Tongue (tissue), 1 donor: ENCODE measurements at regions not wholly inside any gene's neighbourhood (a gene's known extent, or its start where the extent isn't known, plus 50 kb on each side); places are given as distances from the start of the nearest gene placed in this dataset.
"Not testable (repeated sequence)": the region's sequence is repeated elsewhere in the genome, so short reads cannot be mapped to it uniquely, and the experiment has no call there.

ENCODE experiments used
- DNase-seq: peaks from one replicate; pipeline ENCODE4 v3.0.0-alpha.2; 2015

DNA sequence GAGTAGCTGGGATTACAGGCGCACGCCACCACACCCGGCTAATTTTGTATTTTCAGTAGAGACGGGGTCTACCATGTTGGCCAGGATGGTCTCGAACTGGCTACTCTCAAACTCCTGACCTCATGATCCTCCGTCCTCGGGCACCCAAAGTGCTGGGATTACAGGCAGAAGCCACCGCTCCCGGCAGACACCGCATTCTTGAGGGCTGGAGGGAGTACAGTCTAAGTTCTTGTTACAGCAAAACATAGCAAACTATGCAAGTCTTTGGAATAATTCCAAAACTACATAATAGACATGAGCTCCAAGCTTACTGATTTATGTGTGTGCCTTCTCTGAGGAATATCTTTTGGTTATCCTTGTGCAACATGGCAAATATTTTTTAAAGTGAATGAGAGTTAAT is 299.1 kb upstream of the ZNF658 start:
- peak; percentile 1 for DNase-seq

DNA sequence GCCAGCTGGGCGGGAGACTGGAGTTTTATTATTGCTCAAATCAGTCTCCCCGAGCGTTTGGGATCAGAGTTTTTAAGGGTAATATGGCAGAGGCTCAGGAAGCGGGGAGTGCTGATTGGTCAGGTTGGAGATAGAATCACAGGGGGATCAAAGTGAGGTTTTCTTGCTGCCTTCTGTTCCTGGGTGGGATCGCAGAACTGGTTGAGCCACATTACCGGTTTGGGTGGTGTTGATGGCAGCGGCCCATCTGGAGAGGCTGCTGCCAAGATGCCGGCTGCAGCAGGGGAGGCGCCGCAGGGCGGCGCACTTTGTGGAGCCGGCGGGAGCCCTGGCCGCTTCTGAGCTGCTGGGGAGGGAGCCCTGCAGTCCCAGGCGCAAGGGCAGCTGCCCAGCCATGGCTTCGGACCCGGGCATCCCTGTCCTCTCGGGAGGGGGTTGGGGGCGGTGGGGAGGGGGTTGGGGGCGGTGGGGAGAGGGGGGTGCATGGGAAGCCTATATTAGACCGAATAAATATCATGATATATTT is 268.9 kb upstream of the ZNF658 start:
- not testable (repeated sequence) for DNase-seq

GRCh38 chr9:66647675-66648074 is 252.8 kb upstream of the ZNF658 start:
- not testable (repeated sequence) for DNase-seq

- not testable (repeated sequence) for DNase-seq
Measured at GRCh38 chr9:66690242-66690641, 210.3 kb upstream of the ZNF658 start.

- DNase-seq, result not testable (repeated sequence)
Measured at GRCh38 chr9:66695561-66696240, 204.8 kb upstream of the ZNF658 start.

DNA sequence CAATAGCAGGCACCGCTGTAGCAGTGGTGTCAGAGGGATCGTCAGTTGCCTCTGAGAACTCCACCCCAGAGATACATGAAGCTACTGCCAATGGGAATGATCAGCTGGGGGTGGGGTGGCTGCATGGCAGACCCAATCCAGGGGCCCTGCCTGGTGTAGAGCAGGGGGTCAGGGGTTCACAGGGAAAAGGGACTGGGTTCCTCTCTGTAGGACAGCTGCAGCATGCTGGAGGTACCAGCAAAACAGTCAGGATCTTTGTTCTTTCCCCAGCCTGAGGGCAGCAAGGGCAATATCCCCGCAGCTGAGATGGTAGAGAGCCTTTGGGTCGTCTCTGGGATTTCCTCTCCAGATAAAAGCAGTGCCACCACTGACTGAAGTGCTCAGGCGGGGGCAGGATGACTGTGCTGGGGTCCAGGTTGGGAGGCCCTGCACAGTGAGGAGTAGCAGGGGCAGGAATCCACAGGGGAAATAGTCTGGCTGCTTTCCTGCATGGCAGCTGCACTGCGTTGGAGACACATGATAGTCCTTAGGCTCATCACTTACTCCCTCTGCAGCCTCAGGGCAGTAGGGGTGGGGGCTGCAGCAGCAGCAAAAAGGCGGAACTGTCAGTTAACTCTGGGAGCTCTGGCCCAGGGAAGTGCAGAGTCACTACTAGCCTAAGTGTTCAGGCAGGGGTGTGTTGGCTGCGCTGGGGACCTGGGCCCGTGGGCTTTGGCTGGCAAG is 203.0 kb upstream of the ZNF658 start:
- DNase-seq, result peak; percentile 0

DNA sequence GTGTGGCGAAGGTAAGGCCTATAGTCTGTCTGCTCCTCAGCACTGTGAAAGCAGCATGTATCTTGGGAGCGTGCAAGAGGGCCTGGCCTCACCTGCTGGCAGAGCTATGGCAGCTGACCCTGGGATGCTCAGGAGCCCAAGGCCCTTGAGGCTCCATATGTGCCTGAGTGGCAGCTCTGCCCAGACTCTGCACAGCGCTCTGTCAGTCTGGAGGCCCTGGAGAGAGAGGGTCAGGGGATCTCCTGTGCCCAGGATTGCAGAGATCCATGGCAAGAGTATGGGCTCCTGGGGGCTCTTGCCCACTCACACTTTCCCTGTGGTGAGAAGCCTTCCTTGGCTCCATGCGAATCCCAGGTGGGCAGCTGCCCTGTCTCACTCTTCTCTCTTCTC is 202.5 kb upstream of the ZNF658 start:
- DNase-seq, result not testable (repeated sequence)

DNA sequence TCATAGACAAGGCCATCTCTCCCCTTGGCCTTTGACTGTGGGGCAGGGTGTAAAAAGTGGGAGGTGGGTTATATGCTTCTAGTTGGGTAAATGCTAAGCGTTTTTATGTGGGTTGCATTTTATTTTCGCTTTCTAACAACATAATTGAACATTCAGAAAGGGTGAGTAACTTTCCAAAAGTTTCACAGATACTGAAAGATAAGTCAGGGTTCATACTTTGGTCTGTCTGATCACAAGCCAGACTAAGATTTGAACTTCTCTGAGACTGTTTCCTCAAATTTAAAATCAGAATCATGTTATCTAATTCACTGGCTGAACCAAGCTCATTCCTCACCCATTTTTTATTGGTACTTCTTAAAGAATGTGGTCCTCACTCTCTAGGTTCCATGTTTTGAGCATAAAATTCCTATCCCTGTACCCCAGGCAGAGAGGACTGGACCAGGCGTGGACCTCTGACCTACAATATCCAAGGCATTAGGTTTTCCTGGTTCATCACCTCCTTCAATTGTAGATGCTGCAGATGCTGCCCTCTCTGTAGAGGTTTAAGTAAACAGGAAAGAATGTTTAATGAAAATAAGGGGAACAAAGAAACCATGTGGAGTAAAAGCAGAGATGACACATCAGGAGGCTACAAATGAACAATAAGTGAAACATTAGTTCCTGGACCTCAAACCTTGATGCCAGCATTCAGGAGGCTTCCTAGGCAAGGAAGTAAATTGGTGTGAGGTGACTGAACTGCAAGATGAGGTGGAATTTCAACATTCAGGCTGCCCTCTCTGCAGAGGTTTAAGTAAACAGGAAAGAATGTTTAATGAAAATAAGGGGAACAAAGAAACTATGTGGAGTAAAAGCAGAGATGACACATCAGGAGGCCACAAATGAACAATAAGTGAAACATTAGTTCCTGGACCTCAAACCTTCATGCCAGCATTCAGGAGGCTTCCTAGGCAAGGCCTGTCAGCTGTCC is 198.8 kb upstream of the ZNF658 start:
- DNase-seq, result not testable (repeated sequence)

DNA sequence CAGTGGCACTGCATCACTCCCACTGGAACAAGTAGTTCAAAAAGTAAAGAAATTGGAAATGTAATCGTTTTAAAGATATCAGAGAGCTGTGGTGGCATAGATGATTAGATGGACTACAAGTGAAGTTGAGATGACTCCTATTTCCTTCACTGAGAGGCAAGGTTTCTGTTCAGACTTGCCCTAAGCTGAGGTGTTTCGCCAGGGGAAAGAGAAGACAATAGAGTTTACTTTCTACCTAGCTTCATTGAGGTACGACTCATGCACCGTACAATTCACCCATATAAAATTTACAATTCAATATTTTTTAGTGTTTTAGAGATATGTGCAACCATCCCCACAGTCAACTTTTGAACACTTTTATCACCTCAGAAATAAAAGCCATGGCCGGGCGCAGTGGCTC is 189.0 kb upstream of the ZNF658 start:
- not testable (repeated sequence) for DNase-seq

- DNase-seq, result not testable (repeated sequence)
Measured at GRCh38 chr9:66712870-66713269, 187.7 kb upstream of the ZNF658 start.

DNA sequence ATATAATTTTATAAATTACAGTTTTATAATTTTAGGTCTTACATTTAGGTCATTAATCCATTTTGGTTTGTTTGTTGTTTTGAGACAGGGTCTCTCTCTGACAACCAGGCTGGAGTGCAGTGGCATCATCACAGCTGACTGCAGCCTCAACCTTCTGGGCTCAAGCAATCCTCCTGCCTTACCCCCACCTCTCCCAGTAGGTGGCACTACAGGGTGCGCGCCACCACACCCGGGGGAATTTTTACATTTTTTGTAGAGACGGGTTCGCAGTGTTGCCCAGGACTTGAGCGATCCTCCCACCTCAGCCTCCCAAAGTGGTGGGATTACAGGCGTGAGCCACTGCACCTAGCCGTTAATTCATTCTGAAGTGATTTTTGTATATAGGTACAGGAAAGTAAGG is 187.0 kb upstream of the ZNF658 start:
- not testable (repeated sequence) for DNase-seq

DNA sequence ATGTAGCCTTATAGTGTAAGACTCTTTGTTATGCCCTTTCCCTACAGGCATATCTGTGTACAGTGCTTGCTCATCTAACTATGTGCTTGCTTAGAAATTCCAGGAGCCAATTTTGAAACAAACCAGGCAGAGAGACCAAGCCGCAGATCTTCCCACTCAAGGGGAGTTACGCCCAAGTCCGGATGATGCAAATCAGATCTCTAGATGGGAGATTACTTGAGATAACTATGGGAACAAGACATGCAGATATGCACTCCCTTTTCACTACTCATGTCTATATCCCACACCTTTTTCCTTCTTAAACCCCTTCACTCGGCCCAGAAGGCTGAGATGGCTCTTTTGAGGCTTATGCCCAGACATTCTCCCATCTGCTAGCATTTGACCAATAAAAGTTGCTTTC is 179.7 kb upstream of the ZNF658 start:
- DNase-seq, result not testable (repeated sequence)

- not testable (repeated sequence) for DNase-seq
Measured at GRCh38 chr9:66727540-66727939, 173.0 kb upstream of the ZNF658 start.

DNA sequence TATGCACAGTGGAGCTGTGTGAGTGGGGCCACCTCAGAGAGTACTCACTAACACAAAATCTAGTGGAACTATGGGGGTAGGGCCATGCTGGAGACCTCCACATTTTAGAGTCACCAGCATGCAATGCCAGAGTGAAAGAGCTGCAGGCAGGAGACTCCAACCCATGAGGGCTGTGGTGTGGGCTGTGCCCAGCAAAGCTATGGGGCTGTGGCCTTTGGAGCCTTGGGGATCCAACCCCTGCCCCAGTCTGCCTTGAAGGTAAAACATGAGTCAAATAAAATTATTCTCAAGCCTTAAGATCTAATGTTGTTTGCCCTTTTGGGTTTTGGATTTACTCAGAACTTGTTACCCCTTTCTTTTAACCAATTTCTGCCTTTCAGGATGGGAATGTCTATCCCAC is 163.8 kb upstream of the ZNF658 start:
- not testable (repeated sequence) for DNase-seq

- not testable (repeated sequence) for DNase-seq
Measured at GRCh38 chr9:66738418-66738817, 162.1 kb upstream of the ZNF658 start.

- DNase-seq, result not testable (repeated sequence)
Measured at GRCh38 chr9:66740136-66740535, 160.4 kb upstream of the ZNF658 start.

DNA sequence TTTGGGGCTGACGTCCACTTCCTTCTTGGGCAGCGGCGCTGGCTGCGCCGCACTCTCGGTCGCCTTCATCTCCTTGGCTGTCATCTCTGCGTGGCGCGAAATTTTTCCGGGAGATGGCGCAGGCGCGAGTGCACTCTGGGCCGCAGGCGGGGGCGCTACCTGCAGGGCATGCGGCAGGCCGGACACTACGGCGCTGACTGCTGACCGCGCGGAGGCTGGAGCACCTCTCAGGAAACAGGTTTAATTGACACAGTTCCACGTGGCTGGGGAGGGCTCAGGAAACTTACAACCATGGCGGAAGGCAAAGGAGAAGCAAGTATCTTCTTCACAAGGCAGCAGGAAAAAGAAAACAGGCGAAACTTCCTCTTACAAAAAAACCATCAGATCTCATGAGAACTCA is 154.7 kb upstream of the ZNF658 start:
- DNase-seq, result not testable (repeated sequence)

DNA sequence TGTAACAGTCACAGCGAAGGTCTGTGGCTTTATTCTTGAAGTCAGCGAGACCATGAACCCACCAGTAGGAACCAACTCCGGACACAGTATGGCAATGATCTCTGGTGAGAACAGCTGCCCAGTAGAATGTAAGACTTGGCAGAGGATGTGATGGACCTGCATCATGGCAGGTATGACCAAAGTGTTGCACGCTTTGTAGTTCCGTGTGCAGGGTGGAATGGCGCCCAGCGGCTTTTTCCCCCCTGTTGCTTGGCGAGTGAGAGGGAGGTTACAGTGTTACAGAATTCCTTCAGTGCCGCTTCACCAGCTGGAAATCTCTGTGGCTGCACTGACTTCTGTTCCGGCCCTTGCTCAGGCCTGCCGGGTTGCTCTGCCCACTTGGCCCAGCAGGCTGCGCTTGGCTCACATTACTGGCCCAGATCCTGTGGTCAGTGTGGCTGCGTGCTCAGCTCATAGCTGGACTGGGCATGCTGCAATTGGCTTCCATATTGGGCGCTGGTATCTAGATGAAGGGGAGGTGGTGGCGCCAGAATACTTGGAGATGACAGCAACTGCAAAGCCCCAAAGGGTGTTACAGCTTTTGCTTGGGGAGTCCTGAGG is 148.1 kb upstream of the ZNF658 start:
- not testable (repeated sequence) for DNase-seq

DNA sequence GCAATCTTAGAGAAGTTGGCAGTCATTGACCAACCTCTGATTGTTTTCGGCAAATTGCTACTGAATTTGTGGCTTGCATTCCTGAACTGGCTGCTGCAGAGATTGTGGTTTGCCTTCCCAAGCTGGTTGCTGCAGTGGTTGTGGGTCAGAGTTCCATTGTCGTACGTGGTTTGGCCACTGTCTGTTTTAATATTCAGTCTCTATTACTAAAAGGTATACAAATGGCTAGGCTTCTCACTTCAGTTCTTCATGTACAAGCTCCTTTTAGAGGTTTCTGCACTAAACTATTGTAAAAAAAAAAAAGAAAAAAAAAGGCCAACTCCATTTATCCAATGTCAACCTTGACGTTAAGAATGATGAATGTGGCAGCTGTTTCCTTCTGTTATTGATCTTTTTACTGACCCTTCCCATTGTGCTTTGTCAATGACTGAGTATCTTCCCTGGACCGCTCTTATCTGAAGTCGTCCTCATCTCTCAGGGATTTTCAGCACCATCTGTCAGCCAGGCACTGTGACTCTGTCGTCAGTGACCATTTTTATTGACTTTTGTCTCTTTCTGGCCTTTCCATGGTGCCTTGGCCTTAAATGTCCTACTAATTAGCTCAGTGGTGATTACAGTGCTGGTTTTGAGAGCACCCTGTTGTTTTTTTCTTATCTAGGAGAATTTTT is 140.6 kb upstream of the ZNF658 start:
- not testable (repeated sequence) for DNase-seq

DNA sequence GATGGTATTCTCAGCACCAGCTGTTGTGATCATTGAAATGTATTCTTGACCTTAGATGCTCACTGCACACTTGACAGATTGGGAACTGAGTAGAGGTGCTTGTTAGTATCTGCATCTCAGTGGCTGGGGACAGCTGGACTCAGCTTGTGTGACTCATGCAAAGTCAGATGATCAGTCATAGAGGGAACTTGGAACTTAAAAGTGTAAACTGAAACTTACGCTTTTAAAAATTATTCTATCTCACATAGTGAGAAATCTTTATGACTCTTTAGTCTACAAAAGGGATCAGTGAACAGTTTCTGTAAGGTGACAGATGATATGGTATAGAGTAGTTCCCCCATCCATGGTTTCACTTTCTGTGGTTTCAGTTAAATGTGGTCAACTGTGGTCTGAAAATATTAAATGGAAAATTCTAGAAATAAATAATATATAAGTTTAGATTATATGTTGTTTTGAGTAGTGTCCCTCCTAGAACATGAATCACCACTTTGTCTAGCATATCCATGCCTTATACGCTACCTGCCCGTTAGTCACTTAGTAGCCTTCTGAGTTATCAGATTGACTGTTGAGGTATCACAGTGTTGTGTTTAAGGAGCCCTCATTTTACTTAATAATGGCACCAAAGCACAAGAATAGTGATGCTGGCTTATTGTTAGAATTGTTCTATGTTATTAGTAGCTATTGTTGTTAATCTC is 135.6 kb upstream of the ZNF658 start:
- DNase-seq, result not testable (repeated sequence)

- DNase-seq, result not testable (repeated sequence)
Measured at GRCh38 chr9:66765531-66765930, 135.0 kb upstream of the ZNF658 start.
